H1 (cell line): ENCODE measurements at regions not wholly inside any gene's neighbourhood (a gene's known extent, or its start where the extent isn't known, plus 50 kb on each side); places are given as distances from the start of the nearest gene placed in this dataset.

Source experiments
- CTCF ChIA-PET: fragments of 300-600 bp; sonication (Branson Sonifier 250); formaldehyde crosslinking; loops from one replicate; lab custom pipeline; 2021; ENCODE audit not compliant: partially characterized antibody; lab: Charles Lee
- POLR2A ChIA-PET: fragments of 300-600 bp; sonication (Branson Sonifier 250); formaldehyde crosslinking; loops from one replicate; lab custom pipeline; 2021; ENCODE audit warnings: inconsistent platforms; ENCODE audit not compliant: partially characterized antibody; lab: Charles Lee
- DNase-seq, 2 experiments: peaks; one replicate each; pipeline versions ENCODE4 v3.0.0 to v3.0.0-alpha.2; 2010 to 2022; ENCODE audit warnings: low spot score in 2 of 2, low read depth in 1 of 2, mixed read lengths in 1 of 2
- FAIRE-seq: peaks from 2 replicates; lab custom pipeline; 2011; peaks lifted over from hg19 to GRCh38; lab: Jason Lieb, UNC
- H2AFZ ChIP-seq: 2 replicates; pipeline ENCODE4 v1.8.1; 2012; ENCODE audit warnings: low read length, inconsistent platforms
- H2AK5ac ChIP-seq: 2 replicates; pipeline ENCODE4 v1.6.1; 2013; ENCODE audit warnings: low read depth, low read length
- H2BK120ac ChIP-seq: replicated peaks from 2 replicates; pipeline ENCODE3; 2013; ENCODE audit warnings: low read depth, low read length, inconsistent platforms
- H2BK12ac ChIP-seq: 2 replicates; pipeline ENCODE4 v1.6.1; 2013; ENCODE audit warnings: low read depth, low read length
- H2BK15ac ChIP-seq: 2 replicates; pipeline ENCODE4 v1.6.1; 2013; ENCODE audit warnings: low read length
- H2BK20ac ChIP-seq: 2 replicates; pipeline ENCODE4 v1.6.1; 2013; ENCODE audit warnings: low read length
- H2BK5ac ChIP-seq: 2 replicates; pipeline ENCODE4 v1.6.1; 2013; ENCODE audit warnings: low read depth, low read length
- H3K14ac ChIP-seq: 2 replicates; pipeline ENCODE4 v1.6.1; 2013; ENCODE audit warnings: inconsistent platforms; ENCODE audit not compliant: insufficient read length
- H3K18ac ChIP-seq: 2 replicates; pipeline ENCODE4 v1.6.1; 2013; ENCODE audit warnings: low read length; ENCODE audit errors: extremely low read depth
- H3K23ac ChIP-seq: 2 replicates; pipeline ENCODE4 v1.6.1; 2013; ENCODE audit warnings: inconsistent platforms; ENCODE audit not compliant: insufficient read length
- H3K23me2 ChIP-seq: 2 replicates; pipeline ENCODE4 v1.6.1; 2013; ENCODE audit warnings: low read depth, low read length
- H3K27ac ChIP-seq: 2 replicates; pipeline ENCODE4 v1.6.1; 2011; ENCODE audit warnings: low read depth, low read length, inconsistent platforms
- H3K27me3 ChIP-seq, 4 experiments: replicated peaks in 1 of 4; 1 replicate in 1 of 4; 2 replicates in 3 of 4; pipeline versions ENCODE4 v1.6.1 to v1.8.1; 2011 to 2013; ENCODE audit warnings: low read length in 3 of 4, mild to moderate bottlenecking in 3 of 4, inconsistent platforms in 2 of 4, mixed read lengths in 2 of 4, moderate library complexity in 1 of 4; ENCODE audit not compliant: control insufficient read depth in 3 of 4, insufficient read depth in 3 of 4; ENCODE audit errors: extremely low read depth in 1 of 4
- H3K36me3 ChIP-seq, 4 experiments: 2 replicates each; pipeline versions ENCODE4 v1.6.1 to v1.8.1; 2011 to 2013; ENCODE audit warnings: mild to moderate bottlenecking in 4 of 4, low read length in 3 of 4, moderate library complexity in 2 of 4, control low read depth in 1 of 4, inconsistent platforms in 1 of 4; ENCODE audit not compliant: insufficient read depth in 4 of 4, control insufficient read depth in 2 of 4
- H3K4ac ChIP-seq: replicated peaks from 2 replicates; pipeline ENCODE3; 2013; ENCODE audit warnings: low read length, low read depth, mixed read lengths, inconsistent platforms; ENCODE audit not compliant: insufficient read length
- H3K4me1 ChIP-seq, 4 experiments: replicated peaks in 1 of 4; 1 replicate in 1 of 4; 2 replicates in 3 of 4; pipeline versions ENCODE4 v1.6.1 to v1.8.1; 2011 to 2013; ENCODE audit warnings: low read length in 3 of 4, inconsistent platforms in 2 of 4, mixed read lengths in 1 of 4; ENCODE audit not compliant: insufficient read depth in 4 of 4, control insufficient read depth in 3 of 4
- H3K4me2 ChIP-seq, 2 experiments: 2 replicates each; pipeline versions ENCODE4 v1.6.1 to v1.8.1; 2011 to 2013; ENCODE audit warnings: low read depth in 2 of 2, low read length in 2 of 2, control low read depth in 1 of 2, inconsistent platforms in 1 of 2, mild to moderate bottlenecking in 1 of 2; ENCODE audit not compliant: insufficient read depth in 1 of 2
- H3K4me3 ChIP-seq, 4 experiments: fragments of 200-600, 300-600 bp in 1 of 4; sonication (generic), shearing (Covaris generic), sonication (Bioruptor Twin) in 1 of 4; 2 replicates each; pipeline versions ENCODE4 v1.5.1 to v1.8.1; 2011 to 2016; ENCODE audit warnings: low read length in 4 of 4, low read depth in 3 of 4, control low read depth in 2 of 4, inconsistent platforms in 2 of 4, mild to moderate bottlenecking in 2 of 4, mixed read lengths in 1 of 4, moderate library complexity in 1 of 4; ENCODE audit not compliant: insufficient read depth in 2 of 4; ENCODE audit errors: extremely low read depth in 1 of 4
- H3K56ac ChIP-seq: replicated peaks from 2 replicates; pipeline ENCODE3; 2013; ENCODE audit warnings: low read depth, mild to moderate bottlenecking, mixed read lengths, low read length, inconsistent platforms; ENCODE audit not compliant: insufficient read length
- H3K79me1 ChIP-seq: 2 replicates; pipeline ENCODE4 v1.6.1; 2013; ENCODE audit warnings: low read depth, low read length, control low read depth
- H3K79me2 ChIP-seq, 2 experiments: 2 replicates each; pipeline versions ENCODE4 v1.6.1 to v1.8.1; 2012 to 2013; ENCODE audit warnings: low read length in 2 of 2, mild to moderate bottlenecking in 2 of 2, inconsistent platforms in 1 of 2; ENCODE audit not compliant: insufficient read depth in 2 of 2, control insufficient read depth in 1 of 2
- H3K9ac ChIP-seq, 4 experiments: replicated peaks in 1 of 4; 1 replicate in 1 of 4; 2 replicates in 3 of 4; pipeline versions ENCODE4 v1.6.1 to v1.8.1; 2011 to 2013; ENCODE audit warnings: low read depth in 3 of 4, low read length in 3 of 4, control low read depth in 2 of 4, mild to moderate bottlenecking in 2 of 4, moderate library complexity in 2 of 4, inconsistent platforms in 1 of 4; ENCODE audit errors: extremely low read depth in 1 of 4
- H3K9me3 ChIP-seq, 2 experiments: 2 replicates each; pipeline versions ENCODE4 v1.6.1 to v1.8.1; 2012 to 2013; ENCODE audit warnings: mild to moderate bottlenecking in 2 of 2, moderate library complexity in 2 of 2, control low read depth in 1 of 2, inconsistent platforms in 1 of 2, low read depth in 1 of 2, low read length in 1 of 2, mixed read lengths in 1 of 2; ENCODE audit not compliant: insufficient read depth in 2 of 2
- H4K20me1 ChIP-seq, 2 experiments: replicated peaks in 1 of 2; 2 replicates each; pipeline versions ENCODE3 to v1.8.1; 2011 to 2013; ENCODE audit warnings: inconsistent platforms in 2 of 2, low read length in 2 of 2, mild to moderate bottlenecking in 1 of 2; ENCODE audit not compliant: insufficient read depth in 2 of 2, control insufficient read depth in 1 of 2
- H4K5ac ChIP-seq: 2 replicates; pipeline ENCODE4 v1.6.1; 2013; ENCODE audit warnings: low read length, low read depth, mixed read lengths, inconsistent platforms; ENCODE audit not compliant: insufficient read length
- H4K8ac ChIP-seq: 2 replicates; pipeline ENCODE4 v1.8.0; 2013; ENCODE audit warnings: mild to moderate bottlenecking, moderate library complexity, low read length, inconsistent platforms; ENCODE audit not compliant: insufficient read depth; ENCODE audit errors: extremely low read depth
- H4K91ac ChIP-seq: replicated peaks from 2 replicates; pipeline ENCODE3; 2013; ENCODE audit warnings: low read length, mixed read lengths, inconsistent platforms; ENCODE audit not compliant: insufficient read length
- NRF1 ChIP-seq: IDR thresholded peaks from 2 replicates; pipeline ENCODE4 v1.6.1; 2011; ENCODE audit warnings: mild to moderate bottlenecking, low read depth, low read length, improper control_type of control experiment
- PHF8 ChIP-seq: fragments of 200-600 bp; sonication (generic); conservative IDR thresholded peaks from 2 replicates; pipeline ENCODE4 v1.7.1; 2012; ENCODE audit warnings: low read depth, mild to moderate bottlenecking, inconsistent platforms, low read length, moderate library complexity
- TAF7 ChIP-seq: optimal IDR thresholded peaks from 2 replicates; pipeline ENCODE3; 2011; ENCODE audit warnings: low read depth, mild to moderate bottlenecking, inconsistent platforms, low read length, moderate library complexity, borderline replicate concordance
- USF2 ChIP-seq: IDR thresholded peaks from 2 replicates; pipeline ENCODE4 v1.6.1; 2011; ENCODE audit warnings: low read length, improper control_type of control experiment
- YY1 ChIP-seq: IDR thresholded peaks from 2 replicates; pipeline ENCODE4 v1.6.1; 2011; ENCODE audit warnings: low read depth, mild to moderate bottlenecking, low read length
- WGBS, 2 experiments: shearing (Covaris generic) in 1 of 2; methylation state at CpG; one replicate each; pipeline versions ENCODE4 v1.1.6 to v1.1.7; 2013 to 2015; ENCODE audit warnings: low lambda C conversion rate in 2 of 2, mixed read lengths in 2 of 2, inconsistent platforms in 1 of 2, low coverage in 1 of 2, missing lambda C conversion rate in 1 of 2; ENCODE audit not compliant: insufficient replicate concordance in 2 of 2, insufficient coverage in 1 of 2, insufficient read length in 1 of 2; ENCODE audit errors: extremely low coverage in 1 of 2, missing lambda C conversion rate in 1 of 2; 5-methylcytosine and 5-hydroxymethylcytosine counted together

DNA sequence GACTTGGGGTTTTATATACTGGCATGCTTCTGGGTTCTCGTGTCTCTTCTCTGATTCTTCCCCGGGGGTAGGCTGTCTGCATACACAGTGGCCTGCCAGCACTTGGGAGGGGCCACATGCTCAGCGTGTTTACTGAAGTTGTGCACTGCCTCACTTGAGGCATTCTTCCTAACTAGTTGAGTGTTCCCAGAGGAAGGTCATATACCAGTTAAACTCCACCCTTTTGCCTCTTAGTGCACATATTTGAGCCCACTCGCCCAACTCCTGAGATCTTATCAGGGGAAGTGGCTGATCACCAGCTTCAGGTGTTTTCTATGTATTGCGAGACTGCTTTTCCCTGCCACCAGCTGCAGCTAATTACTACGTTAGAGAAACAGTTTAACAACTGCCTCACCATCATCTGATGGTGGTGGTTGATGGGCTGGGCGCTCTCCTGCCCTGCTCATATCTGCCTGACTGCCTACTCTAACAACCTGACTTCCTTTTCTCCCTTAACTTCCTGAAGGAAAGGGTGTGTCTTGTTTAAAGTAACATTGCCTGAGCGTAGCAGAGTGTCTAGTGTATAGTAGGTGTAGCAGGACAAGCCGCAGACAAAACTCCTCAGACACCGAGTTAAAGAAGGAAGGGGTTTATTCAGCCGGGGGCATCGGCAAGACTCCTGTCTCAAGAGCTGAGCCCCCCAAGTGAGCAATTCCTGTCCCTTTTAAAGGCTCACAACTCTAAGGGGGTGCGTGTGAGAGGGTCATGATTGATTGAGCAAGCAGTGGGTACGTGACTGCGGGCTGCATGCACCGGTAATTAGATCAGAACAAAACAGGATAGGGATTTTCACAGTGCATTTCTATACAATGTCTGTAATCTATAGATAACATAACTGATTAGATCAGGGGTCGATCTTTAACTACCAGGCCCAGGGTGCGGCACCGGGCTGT lies 60.1 kb upstream of the CLINT1 start:
- ChIA-PET POLR2A (interaction anchor here (1.2 to 1.5 kb wide), 2 partner anchors 60 to 64 kb away, joined by 3 to 4 read pairs; partner anchors contain the start of gene CLINT1), CTCF (interaction anchor here (0.7 to 9.1 kb wide), 23 partner anchors 11 to 1214 kb away, joined by 3 to 72 read pairs (median 5); partner anchors contain the start of gene CLINT1)
- no peak overlapping the region for H3K4me2 ChIP-seq
- no peaks in the 10 kb centered on the region for H3K79me2 ChIP-seq
- no peaks in the 10 kb centered on the region for H3K27me3 ChIP-seq
- H3K56ac ChIP-seq = no peak overlapping the region
- no peak for DNase-seq
- no peak overlapping the region for H2BK5ac ChIP-seq
- no peak overlapping the region for H3K23ac ChIP-seq
- H3K9me3 ChIP-seq = no peaks in the 10 kb centered on the region
- FAIRE-seq = no peak
- H3K14ac ChIP-seq = no peak overlapping the region
- H3K79me1 ChIP-seq = no peaks in the 10 kb centered on the region
- H4K91ac ChIP-seq = no peak overlapping the region
- WGBS, 2 experiments = 88% methylated on average over 19 of the region's 19 CpGs; no CpG with 5 or more reads in 1 of the 2 experiments
- no peaks in the 10 kb centered on the region for H3K23me2 ChIP-seq
- no peak overlapping the region for H3K9ac ChIP-seq
- H4K8ac ChIP-seq = no peak overlapping the region
- H2BK120ac ChIP-seq = no peak overlapping the region
- no peak overlapping the region for H3K27ac ChIP-seq
- H3K4me1 ChIP-seq = peaks cover 2 to 13% (median 7%) of the 10 kb centered on the region in 4 experiments
- H4K5ac ChIP-seq = no peak overlapping the region
- H2AFZ ChIP-seq = no peak overlapping the region
- H3K18ac ChIP-seq = no peak overlapping the region
- H3K4me3 ChIP-seq = no peak overlapping the region
- H2BK12ac ChIP-seq = peak overlapping the region; percentile 77; the same call in 1 of the 2 replicates
- no peak overlapping the region; the same call in 1 of the 2 replicates for H2BK15ac ChIP-seq
- no peak overlapping the region for H2AK5ac ChIP-seq
- TF ChIP-seq PHF8 (no peak), YY1 (no peak), TAF7 (no peak), NRF1 (no peak), USF2 (no peak)
- no peaks in the 10 kb centered on the region for H3K36me3 ChIP-seq
- H3K4ac ChIP-seq = no peak overlapping the region
- no peaks in the 10 kb centered on the region for H4K20me1 ChIP-seq
- H2BK20ac ChIP-seq = peak overlapping the region; percentile 21; the same call in 1 of the 2 replicates
